A549 (cell line): ENCODE measurements at regions not wholly inside any gene's neighbourhood (a gene's known extent, or its start where the extent isn't known, plus 50 kb on each side); places are given as distances from the start of the nearest gene placed in this dataset.

Experiments used
- ATAC-seq, 2 experiments: fragments of 200-7000 bp in 1 of 2; fragments of >200 bp in 1 of 2; cut with Nextera tagmentation in 1 of 2; cut with Tn5 transposase in 1 of 2; 3 replicates each; pipeline versions ENCODE4 v1.8.0 to v1.9.1; 2018 to 2020; ENCODE audit warnings: mild to moderate bottlenecking in 1 of 2, moderate library complexity in 1 of 2
- CTCF ChIA-PET: fragments of 300-600 bp; sonication (Branson Sonifier 250); formaldehyde crosslinking; extraction: SDS; loops from one replicate; lab custom pipeline; 2021; ENCODE audit warnings: antibody characterized with exemption, inconsistent platforms; lab: Yijun Ruan, JAX
- POLR2A ChIA-PET: fragments of 350-600 bp; formaldehyde crosslinking; extraction: SDS; loops from one replicate; lab custom pipeline; 2021; ENCODE audit warnings: antibody characterized with exemption, inconsistent platforms; lab: Yijun Ruan, JAX
- DNase-seq, 2 experiments: peaks; one replicate each; pipeline versions ENCODE4 v3.0.0 to v3.0.0-alpha.2; 2011 to 2016; ENCODE audit warnings: low read depth in 1 of 2, low spot score in 1 of 2
- FAIRE-seq: peaks from 2 replicates; lab custom pipeline; 2011; peaks lifted over from hg19 to GRCh38; lab: Jason Lieb, UNC
- H3K27ac ChIP-seq, 2 experiments: fragments of >200 bp; sonication (Bioruptor Twin); formaldehyde crosslinking; 3 replicates each; pipeline ENCODE4 v1.5.1; 2016 to 2017
- H3K4me1 ChIP-seq: fragments of >200 bp; sonication (Bioruptor Twin); formaldehyde crosslinking; 3 replicates; pipeline ENCODE4 v1.6.1; 2016
- H3K4me2 ChIP-seq: fragments of >200 bp; sonication (Bioruptor Twin); formaldehyde crosslinking; 3 replicates; pipeline ENCODE4 v1.6.1; 2016
- H3K4me3 ChIP-seq: fragments of >200 bp; sonication (Bioruptor Twin); formaldehyde crosslinking; 3 replicates; pipeline ENCODE4 v1.5.1; 2016
- H3K9me3 ChIP-seq: fragments of >200 bp; sonication (Bioruptor Twin); formaldehyde crosslinking; 3 replicates; pipeline ENCODE4 v1.6.1; 2016
- BHLHE40 ChIP-seq: IDR thresholded peaks from 2 replicates; pipeline ENCODE4 v1.6.1; 2012; ENCODE audit warnings: low read depth, low read length, inconsistent platforms
- CBX2 ChIP-seq: fragments of 200-600 bp; sonication (generic); IDR thresholded peaks from 2 replicates; pipeline ENCODE4 v1.6.1; 2016; ENCODE audit warnings: low read depth, mild to moderate bottlenecking, borderline replicate concordance
- CEBPB ChIP-seq, 2 experiments: fragments of >200 bp in 1 of 2; sonication (Bioruptor Twin) in 1 of 2; formaldehyde crosslinking in 1 of 2; IDR thresholded peaks; 2 replicates each; pipeline ENCODE4 v1.6.1; 2012 to 2016
- CHD2 ChIP-seq: fragments of 150-350 bp; IDR thresholded peaks from 2 replicates; pipeline ENCODE4 v1.6.1; 2014; ENCODE audit warnings: low read length; ENCODE audit not compliant: partially characterized antibody
- CHD4 ChIP-seq: fragments of 200-600 bp; sonication (generic); IDR thresholded peaks from 2 replicates; pipeline ENCODE4 v1.6.1; 2016; ENCODE audit warnings: antibody characterized with exemption, mild to moderate bottlenecking, borderline replicate concordance
- E2F6 ChIP-seq: IDR thresholded peaks from 2 replicates; pipeline ENCODE4 v1.6.1; 2012; ENCODE audit warnings: low read depth, borderline replicate concordance
- EHF ChIP-seq: fragments of 250-450 bp; sonication (Bioruptor Pico); IDR thresholded peaks from 2 replicates; pipeline ENCODE4 v1.5.0; 2020; ENCODE audit warnings: mild to moderate bottlenecking
- ELK1 ChIP-seq: fragments of 150-350 bp; IDR thresholded peaks from 2 replicates; pipeline ENCODE4 v1.6.1; 2014; ENCODE audit warnings: low read depth, mild to moderate bottlenecking, low read length
- ESRRA ChIP-seq: fragments of 150-350 bp; IDR thresholded peaks from 2 replicates; pipeline ENCODE4 v1.6.1; 2014; ENCODE audit warnings: mild to moderate bottlenecking, low read length, borderline replicate concordance
- FOXS1 ChIP-seq: fragments of 250-450 bp; sonication (Bioruptor Pico); IDR thresholded peaks from 2 replicates; pipeline ENCODE4 v1.5.0; 2020; ENCODE audit warnings: mild to moderate bottlenecking, moderate library complexity
- HDAC2 ChIP-seq: fragments of 200-600 bp; sonication (generic); IDR thresholded peaks from 2 replicates; pipeline ENCODE4 v1.6.1; 2016
- HEYL ChIP-seq: fragments of 250-450 bp; sonication (Bioruptor Pico); IDR thresholded peaks from 2 replicates; pipeline ENCODE4 v1.8.0; 2021; ENCODE audit warnings: mild to moderate bottlenecking, moderate library complexity
- HMGXB4 ChIP-seq: fragments of 250-450 bp; sonication (Bioruptor Pico); IDR thresholded peaks from 2 replicates; pipeline ENCODE4 v1.5.0; 2021; ENCODE audit warnings: mild to moderate bottlenecking, moderate library complexity, borderline replicate concordance
- HOXA7 ChIP-seq: fragments of 250-450 bp; sonication (Bioruptor Pico); IDR thresholded peaks from 2 replicates; pipeline ENCODE4 v1.5.0; 2020; ENCODE audit warnings: mild to moderate bottlenecking, moderate library complexity
- JUNB ChIP-seq: fragments of >200 bp; sonication (Bioruptor Twin); formaldehyde crosslinking; IDR thresholded peaks from 2 replicates; pipeline ENCODE4 v1.6.1; 2016
- MAFK ChIP-seq: fragments of 450-650 bp; IDR thresholded peaks from 2 replicates; pipeline ENCODE4 v1.6.1; 2014; ENCODE audit not compliant: partially characterized antibody
- MAZ ChIP-seq: fragments of 150-350 bp; IDR thresholded peaks from 2 replicates; pipeline ENCODE4 v1.6.1; 2014; ENCODE audit warnings: antibody characterized with exemption, low read depth, low read length, borderline replicate concordance
- NFE2L2 ChIP-seq: fragments of 150-350 bp; conservative IDR thresholded peaks from 2 replicates; pipeline ENCODE4 v1.6.1; 2014; ENCODE audit warnings: low read length
- POLR2AphosphoS2 ChIP-seq: conservative IDR thresholded peaks from 2 replicates; pipeline ENCODE4 v1.6.1; 2012; ENCODE audit warnings: low read length, improper control_type of control experiment, inconsistent platforms
- REST ChIP-seq: fragments of 200-600 bp; sonication (generic); IDR thresholded peaks from 2 replicates; pipeline ENCODE4 v1.6.1; 2016; ENCODE audit warnings: antibody characterized with exemption, mild to moderate bottlenecking, moderate library complexity
- RNF2 ChIP-seq: fragments of 200-600 bp; sonication (generic); IDR thresholded peaks from 2 replicates; pipeline ENCODE4 v1.6.1; 2016; ENCODE audit warnings: low read depth, mild to moderate bottlenecking, antibody characterized with exemption, moderate library complexity, borderline replicate concordance
- SMC3 ChIP-seq: fragments of >200 bp; sonication (Bioruptor Twin); formaldehyde crosslinking; IDR thresholded peaks from 3 replicates; pipeline ENCODE4 v1.6.1; 2018; ENCODE audit warnings: inconsistent platforms
- TFCP2L1 ChIP-seq: fragments of 250-450 bp; sonication (Bioruptor Pico); IDR thresholded peaks from 2 replicates; pipeline ENCODE4 v1.5.0; 2021; ENCODE audit warnings: mild to moderate bottlenecking
- ZSCAN20 ChIP-seq: fragments of 250-450 bp; sonication (Bioruptor Pico); IDR thresholded peaks from 2 replicates; pipeline ENCODE4 v1.8.0; 2022; ENCODE audit warnings: mild to moderate bottlenecking, moderate library complexity
- WGBS: methylation state at CpG from one replicate; pipeline ENCODE4 v1.1.6; 2017; ENCODE audit errors: missing lambda C conversion rate; 5-methylcytosine and 5-hydroxymethylcytosine counted together

- 38% methylated on average over 1 of the region's 1 CpG for WGBS
- no peak for DNase-seq
- no peak for TF ChIP-seq EHF (CRISPR knock-in tag)
- no peak for TF ChIP-seq CHD4
- no peak for TF ChIP-seq BHLHE40
- TF ChIP-seq FOXS1 (CRISPR knock-in tag), result no peak
- TF ChIP-seq REST, result no peak
- no peak for TF ChIP-seq SMC3
- TF ChIP-seq HDAC2, result no peak
- no peak for TF ChIP-seq HEYL (CRISPR knock-in tag)
- no peak for TF ChIP-seq MAFK
- TF ChIP-seq, all 56 proteins: peak for 0
- Histone ChIP-seq H3K4me2 (no peak overlapping the region), H3K27ac (no peak overlapping the region), H3K4me1 (no peaks in the 10 kb centered on the region), H3K9me3 (no peaks in the 10 kb centered on the region), H3K4me3 (no peak overlapping the region)
- CTCF ChIA-PET, result no interaction called here
- FAIRE-seq (no peak), ATAC-seq (no peak)
- POLR2A ChIA-PET, result no interaction called here
These were observed 163.5 kb upstream of the UGT8 start for GRCh38 chr4:114435116-114435515.

- DNase-seq (no peak), FAIRE-seq (no peak)
- H3K4me3 ChIP-seq, result no peak overlapping the region
- no peaks in the 10 kb centered on the region for H3K9me3 ChIP-seq
- no peak overlapping the region for H3K4me2 ChIP-seq
- TF ChIP-seq HMGXB4 (CRISPR knock-in tag) (no peak), REST (no peak), E2F6 (no peak), TFCP2L1 (no peak), CEBPB (IDR thresholded peaks at IDR 0.05) (no peak), ELK1 (no peak), POLR2AphosphoS2 (no peak), BHLHE40 (no peak), CBX2 (no peak), RNF2 (no peak), ZSCAN20 (CRISPR knock-in tag) (no peak), MAZ (no peak), HEYL (CRISPR knock-in tag) (no peak), JUNB (no peak), CHD2 (no peak), HOXA7 (CRISPR knock-in tag) (no peak), ESRRA (no peak), NFE2L2 (no peak)
- TF ChIP-seq, all 56 proteins: peak for 0
- ATAC-seq, result no peak
- Histone ChIP-seq H3K27ac (no peak overlapping the region), H3K4me1 (no peaks in the 10 kb centered on the region)
- WGBS, result 4% methylated on average over 3 of the region's 3 CpGs
- CTCF ChIA-PET, result no interaction called here
- POLR2A ChIA-PET, result no interaction called here
These were observed 155.8 kb upstream of the UGT8 start for GRCh38 chr4:114442856-114443255.
